ENCODE measurements at regions not wholly inside any gene's neighbourhood (a gene's known extent, or its start where the extent isn't known, plus 50 kb on each side); places are given as distances from the start of the nearest gene placed in this dataset.

DNA sequence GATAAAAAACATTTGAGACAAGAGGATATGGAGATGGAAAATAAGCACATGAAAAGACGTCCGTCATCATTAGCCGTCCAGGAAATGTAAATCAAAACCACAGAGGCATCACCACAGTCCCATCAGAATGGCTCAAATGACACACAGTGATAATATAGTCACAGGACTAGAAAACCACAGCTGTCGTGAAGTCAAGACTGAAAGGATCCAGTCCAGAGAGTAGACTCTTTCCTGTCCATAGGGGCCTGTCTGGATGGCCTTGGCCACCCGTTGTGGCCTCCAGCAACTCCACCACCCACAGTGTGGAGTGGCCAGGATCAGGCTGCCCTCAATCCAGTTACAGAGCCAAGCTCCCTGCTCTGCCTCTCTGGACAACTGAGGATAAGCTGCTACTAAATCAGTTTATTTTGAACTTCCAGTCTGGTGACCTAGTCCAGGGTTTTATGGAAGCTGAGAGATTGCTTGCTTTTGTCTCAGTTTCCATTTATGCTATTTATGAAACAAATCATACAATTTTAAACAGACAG is 60.4 kb downstream of the RHOB start (continued):
- no peak for TF ChIP-seq ZNF547 (CRISPR knock-in tag; IDR thresholded peaks at IDR 0.05)
- TF ChIP-seq, protein P1, sequence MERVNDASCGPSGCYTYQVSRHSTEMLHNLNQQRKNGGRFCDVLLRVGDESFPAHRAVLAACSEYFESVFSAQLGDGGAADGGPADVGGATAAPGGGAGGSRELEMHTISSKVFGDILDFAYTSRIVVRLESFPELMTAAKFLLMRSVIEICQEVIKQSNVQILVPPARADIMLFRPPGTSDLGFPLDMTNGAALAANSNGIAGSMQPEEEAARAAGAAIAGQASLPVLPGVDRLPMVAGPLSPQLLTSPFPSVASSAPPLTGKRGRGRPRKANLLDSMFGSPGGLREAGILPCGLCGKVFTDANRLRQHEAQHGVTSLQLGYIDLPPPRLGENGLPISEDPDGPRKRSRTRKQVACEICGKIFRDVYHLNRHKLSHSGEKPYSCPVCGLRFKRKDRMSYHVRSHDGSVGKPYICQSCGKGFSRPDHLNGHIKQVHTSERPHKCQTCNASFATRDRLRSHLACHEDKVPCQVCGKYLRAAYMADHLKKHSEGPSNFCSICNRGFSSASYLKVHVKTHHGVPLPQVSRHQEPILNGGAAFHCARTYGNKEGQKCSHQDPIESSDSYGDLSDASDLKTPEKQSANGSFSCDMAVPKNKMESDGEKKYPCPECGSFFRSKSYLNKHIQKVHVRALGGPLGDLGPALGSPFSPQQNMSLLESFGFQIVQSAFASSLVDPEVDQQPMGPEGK (CRISPR knock-in tag; IDR thresholded peaks at IDR 0.05), result 0 out of 2 replicates have a peak, but pooled peaks have one; percentile 15
- TF ChIP-seq KLF9 (CRISPR knock-in tag; IDR thresholded peaks at IDR 0.05; ENCODE audit: low read depth), result no peak
- TF ChIP-seq, protein P2, sequence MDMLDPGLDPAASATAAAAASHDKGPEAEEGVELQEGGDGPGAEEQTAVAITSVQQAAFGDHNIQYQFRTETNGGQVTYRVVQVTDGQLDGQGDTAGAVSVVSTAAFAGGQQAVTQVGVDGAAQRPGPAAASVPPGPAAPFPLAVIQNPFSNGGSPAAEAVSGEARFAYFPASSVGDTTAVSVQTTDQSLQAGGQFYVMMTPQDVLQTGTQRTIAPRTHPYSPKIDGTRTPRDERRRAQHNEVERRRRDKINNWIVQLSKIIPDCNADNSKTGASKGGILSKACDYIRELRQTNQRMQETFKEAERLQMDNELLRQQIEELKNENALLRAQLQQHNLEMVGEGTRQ (IDR thresholded peaks at IDR 0.05; ENCODE audit: low read depth, low read length), result no peak
- TF ChIP-seq, protein P2 (CRISPR knock-in tag; IDR thresholded peaks at IDR 0.05; ENCODE audit: borderline replicate concordance), result no peak
- TF ChIP-seq ZSCAN9 (CRISPR knock-in tag; IDR thresholded peaks at IDR 0.05; ENCODE audit: borderline replicate concordance), result peak; percentile 41; the same call in 1 of the 2 replicates
- TF ChIP-seq, protein P3, sequence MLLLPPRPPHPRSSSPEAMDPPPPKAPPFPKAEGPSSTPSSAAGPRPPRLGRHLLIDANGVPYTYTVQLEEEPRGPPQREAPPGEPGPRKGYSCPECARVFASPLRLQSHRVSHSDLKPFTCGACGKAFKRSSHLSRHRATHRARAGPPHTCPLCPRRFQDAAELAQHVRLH (CRISPR knock-in tag; IDR thresholded peaks at IDR 0.05; ENCODE audit: borderline replicate concordance, low read depth), result no peak
- no peak for TF ChIP-seq SMAD3 (CRISPR knock-in tag; IDR thresholded peaks at IDR 0.05)
- no peak for TF ChIP-seq ZNF563 (CRISPR knock-in tag; IDR thresholded peaks at IDR 0.05)
- TF ChIP-seq ZNF382 (CRISPR knock-in tag; IDR thresholded peaks at IDR 0.05; ENCODE audit: borderline replicate concordance), result peak; percentile 75; the same call in 1 of the 2 replicates
- TF ChIP-seq, protein P4, sequence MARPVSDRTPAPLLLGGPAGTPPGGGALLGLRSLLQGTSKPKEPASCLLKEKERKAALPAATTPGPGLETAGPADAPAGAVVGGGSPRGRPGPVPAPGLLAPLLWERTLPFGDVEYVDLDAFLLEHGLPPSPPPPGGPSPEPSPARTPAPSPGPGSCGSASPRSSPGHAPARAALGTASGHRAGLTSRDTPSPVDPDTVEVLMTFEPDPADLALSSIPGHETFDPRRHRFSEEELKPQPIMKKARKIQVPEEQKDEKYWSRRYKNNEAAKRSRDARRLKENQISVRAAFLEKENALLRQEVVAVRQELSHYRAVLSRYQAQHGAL (CRISPR knock-in tag; IDR thresholded peaks at IDR 0.05; ENCODE audit: not compliant biosample characterization), result no peak
- TF ChIP-seq PRPF4 (IDR thresholded peaks at IDR 0.05; ENCODE audit: low read depth, low read length, poor library complexity, severe bottlenecking), result no peak
- TF ChIP-seq NONO (IDR thresholded peaks at IDR 0.05), result no peak
- no peak for TF ChIP-seq NONO (CRISPR knock-in tag; conservative IDR thresholded peaks at IDR 0.05)
- no peak for TF ChIP-seq CHD2 (IDR thresholded peaks at IDR 0.05; ENCODE audit: low read depth, low read length)
- TF ChIP-seq MYC (CRISPR knock-in tag; IDR thresholded peaks at IDR 0.05; ENCODE audit: borderline replicate concordance), result no peak
- no peak for TF ChIP-seq ONECUT2 (CRISPR knock-in tag; IDR thresholded peaks at IDR 0.05)
- no peak for TF ChIP-seq ZNF138 (CRISPR knock-in tag; IDR thresholded peaks at IDR 0.05; ENCODE audit: low read depth)
- peak; percentile 3; the same call in 1 of the 2 replicates for TF ChIP-seq ZMYM3 (CRISPR knock-in tag; IDR thresholded peaks at IDR 0.05)
- peak; percentile 48 for TF ChIP-seq SALL1 (CRISPR knock-in tag; IDR thresholded peaks at IDR 0.05)
- TF ChIP-seq MED1 (CRISPR knock-in tag; IDR thresholded peaks at IDR 0.05), result no peak; the same call in 1 of the 2 replicates

Data from HepG2 (cell line).